Retinal pigment epithelial cell (primary cell): ENCODE measurements at regions not wholly inside any gene's neighbourhood (a gene's known extent, or its start where the extent isn't known, plus 50 kb on each side); places are given as distances from the start of the nearest gene placed in this dataset.

Experiments used
- DNase-seq: peaks from one replicate; pipeline ENCODE4 v3.0.0-alpha.2; 2010; ENCODE audit warnings: low read depth
- H3K4me3 ChIP-seq: 2 replicates; pipeline ENCODE4 v1.5.1; 2011; ENCODE audit warnings: mild to moderate bottlenecking, low read length, control low read depth, moderate library complexity
- CTCF ChIP-seq: conservative IDR thresholded peaks from 2 replicates; pipeline ENCODE4 v1.5.1; 2011; ENCODE audit warnings: low read depth, low read length, control low read depth, inconsistent platforms

- no peak for DNase-seq
- H3K4me3 ChIP-seq = no peak overlapping the region
- TF ChIP-seq CTCF = no peak
Measured at GRCh38 chr22:47286590-47286989, 524.1 kb downstream of the TBC1D22A start.

GRCh38 chr22:47285981-47286380, 523.5 kb downstream of the TBC1D22A start:
- no peak for DNase-seq
- H3K4me3 ChIP-seq = no peak overlapping the region
- TF ChIP-seq CTCF = no peak

- DNase-seq = no peak
- H3K4me3 ChIP-seq = no peak overlapping the region
- no peak for TF ChIP-seq CTCF
Measured at GRCh38 chr22:47284822-47285221, 522.4 kb downstream of the TBC1D22A start.

GRCh38 chr22:47284360-47284759, 521.9 kb downstream of the TBC1D22A start:
- no peak for TF ChIP-seq CTCF
- no peak for DNase-seq
- H3K4me3 ChIP-seq = no peak overlapping the region

GRCh38 chr22:47283616-47284270, 521.3 kb downstream of the TBC1D22A start:
- no peak for TF ChIP-seq CTCF
- no peak overlapping the region for H3K4me3 ChIP-seq
- no peak for DNase-seq

- no peak for TF ChIP-seq CTCF
- no peak for DNase-seq
- no peak overlapping the region for H3K4me3 ChIP-seq
Measured at GRCh38 chr22:47282851-47283250, 520.4 kb downstream of the TBC1D22A start.

- TF ChIP-seq CTCF = no peak
- H3K4me3 ChIP-seq = no peak overlapping the region
- no peak for DNase-seq
Measured at GRCh38 chr22:47282366-47282765, 519.9 kb downstream of the TBC1D22A start.
